ENCODE measurements at regions not wholly inside any gene's neighbourhood (a gene's known extent, or its start where the extent isn't known, plus 50 kb on each side); places are given as distances from the start of the nearest gene placed in this dataset.

DNA sequence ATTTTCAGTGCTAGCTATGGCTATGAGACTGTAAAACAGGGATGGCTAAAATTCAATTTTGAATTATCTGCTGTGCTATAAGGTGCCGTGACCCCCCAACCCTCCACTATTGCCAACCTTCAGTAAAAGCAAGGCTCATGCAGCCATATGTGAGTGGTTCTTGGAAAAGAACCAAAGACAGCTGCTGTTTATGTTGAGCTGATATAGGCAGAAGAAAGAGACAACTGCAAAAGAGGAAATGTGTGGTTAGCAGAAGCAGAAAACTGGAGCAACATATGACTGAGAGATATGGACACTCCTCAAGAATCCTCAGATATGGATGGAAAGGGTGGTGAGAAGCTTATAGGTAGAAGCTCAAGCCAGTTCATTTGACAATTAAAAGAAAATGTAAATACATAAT lies 200.3 kb downstream of the TLE1 start:
- Histone ChIP-seq H3K27ac (no peak overlapping the region), H3K4me1 (replicated peaks in 1 of 2) (no peaks in the 10 kb centered on the region), H3K9me3 (replicated peaks in 1 of 3) (no peaks in the 10 kb centered on the region), H3K4me3 (no peak overlapping the region), H3K27me3 (no peaks in the 10 kb centered on the region), H3K36me3 (replicated peaks in 1 of 2) (no peaks in the 10 kb centered on the region)
- no peak for DNase-seq
- TF ChIP-seq POLR2A (IDR thresholded peaks at IDR 0.05): no peak
- TF ChIP-seq, protein P1, sequence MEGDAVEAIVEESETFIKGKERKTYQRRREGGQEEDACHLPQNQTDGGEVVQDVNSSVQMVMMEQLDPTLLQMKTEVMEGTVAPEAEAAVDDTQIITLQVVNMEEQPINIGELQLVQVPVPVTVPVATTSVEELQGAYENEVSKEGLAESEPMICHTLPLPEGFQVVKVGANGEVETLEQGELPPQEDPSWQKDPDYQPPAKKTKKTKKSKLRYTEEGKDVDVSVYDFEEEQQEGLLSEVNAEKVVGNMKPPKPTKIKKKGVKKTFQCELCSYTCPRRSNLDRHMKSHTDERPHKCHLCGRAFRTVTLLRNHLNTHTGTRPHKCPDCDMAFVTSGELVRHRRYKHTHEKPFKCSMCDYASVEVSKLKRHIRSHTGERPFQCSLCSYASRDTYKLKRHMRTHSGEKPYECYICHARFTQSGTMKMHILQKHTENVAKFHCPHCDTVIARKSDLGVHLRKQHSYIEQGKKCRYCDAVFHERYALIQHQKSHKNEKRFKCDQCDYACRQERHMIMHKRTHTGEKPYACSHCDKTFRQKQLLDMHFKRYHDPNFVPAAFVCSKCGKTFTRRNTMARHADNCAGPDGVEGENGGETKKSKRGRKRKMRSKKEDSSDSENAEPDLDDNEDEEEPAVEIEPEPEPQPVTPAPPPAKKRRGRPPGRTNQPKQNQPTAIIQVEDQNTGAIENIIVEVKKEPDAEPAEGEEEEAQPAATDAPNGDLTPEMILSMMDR (IDR thresholded peaks at IDR 0.05): no peak
- intact Hi-C loops (cut with DNase I): no loop called here
- WGBS, 4 donors: 79 to 94% (median 85%) methylated on average over 1 of the region's 1 CpG

DNA sequence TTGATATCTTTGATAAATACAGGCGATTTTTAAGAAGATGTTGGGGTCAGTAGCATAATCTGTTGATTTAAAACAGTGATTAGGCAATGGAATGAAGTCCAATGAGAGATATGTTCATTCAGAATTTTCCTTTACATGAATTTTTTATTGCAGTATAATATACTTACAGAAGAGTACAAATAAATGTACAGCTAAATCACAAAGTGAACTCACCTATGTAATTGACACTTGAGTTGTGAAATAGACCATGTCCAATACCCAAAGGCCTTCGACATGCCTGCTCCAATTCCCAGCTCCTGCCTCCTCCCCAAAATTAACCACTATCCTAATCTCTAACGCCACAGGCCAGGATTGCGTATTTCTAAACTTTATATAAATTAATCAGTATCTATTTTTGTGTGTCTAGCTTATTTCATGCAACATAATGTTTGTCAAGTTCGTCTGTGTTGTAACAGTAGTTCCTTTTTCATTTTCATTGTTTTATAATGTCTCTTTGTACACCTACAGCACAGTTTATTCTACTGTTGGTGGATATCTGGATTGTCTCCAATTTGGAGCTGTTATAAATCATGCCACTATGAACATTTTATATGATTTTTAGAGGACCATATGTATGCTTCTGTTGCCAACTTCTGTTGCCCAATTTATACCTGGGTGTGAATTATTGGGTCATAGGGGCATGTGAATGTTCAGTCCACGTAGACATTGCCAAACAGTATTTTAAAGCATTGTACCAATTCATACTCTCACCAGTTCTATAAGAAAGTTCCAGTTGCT lies 208.3 kb downstream of the TLE1 start:
- Histone ChIP-seq H3K36me3 (replicated peaks in 1 of 2) (no peaks in the 10 kb centered on the region), H3K4me1 (replicated peaks in 1 of 2) (no peaks in the 10 kb centered on the region), H3K9me3 (replicated peaks in 1 of 3) (no peaks in the 10 kb centered on the region), H3K27ac (no peak overlapping the region), H3K27me3 (no peaks in the 10 kb centered on the region), H3K4me3 (no peak overlapping the region)
- TF ChIP-seq, protein P1 (IDR thresholded peaks at IDR 0.05): no peak
- WGBS, 4 donors: 78 to 89% (median 82%) methylated on average over 6 of the region's 6 CpGs
- DNase-seq: no peak
- intact Hi-C loops (cut with DNase I): no loop called here

DNA sequence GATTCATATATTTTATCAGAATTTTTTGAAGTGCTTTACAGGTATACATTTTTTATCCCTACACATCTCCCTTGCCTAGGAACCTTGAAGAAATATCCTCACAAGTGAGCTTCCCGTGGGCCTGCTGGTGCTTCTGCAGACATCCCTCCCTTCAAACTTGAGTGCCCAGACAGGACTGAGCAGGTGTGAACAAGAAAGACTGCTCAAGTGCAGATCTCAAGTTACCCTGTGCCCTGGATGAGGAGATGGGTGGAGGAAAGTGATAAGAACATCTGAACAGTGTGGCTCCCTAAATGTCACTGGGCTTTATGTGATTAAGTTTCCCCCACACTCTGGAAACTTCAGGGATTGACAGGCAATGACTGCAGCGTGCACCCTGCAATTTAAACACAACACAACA lies 209.8 kb downstream of the TLE1 start:
- no peaks in the 10 kb centered on the region for H3K36me3 ChIP-seq (replicated peaks in 1 of 2)
- no peaks in the 10 kb centered on the region for H3K27me3 ChIP-seq
- no peak overlapping the region for H3K27ac ChIP-seq
- no peak for DNase-seq
- intact Hi-C loops (cut with DNase I): no loop called here
- H3K4me1 ChIP-seq (replicated peaks in 1 of 2): no peaks in the 10 kb centered on the region
- no peak for TF ChIP-seq POLR2A (IDR thresholded peaks at IDR 0.05)
- TF ChIP-seq, protein P1 (IDR thresholded peaks at IDR 0.05): no peak
- H3K9me3 ChIP-seq (replicated peaks in 1 of 3): no peaks in the 10 kb centered on the region
- WGBS, 4 donors: 86 to 100% (median 92%) methylated on average over 2 of the region's 2 CpGs
- H3K4me3 ChIP-seq: no peak overlapping the region

DNA sequence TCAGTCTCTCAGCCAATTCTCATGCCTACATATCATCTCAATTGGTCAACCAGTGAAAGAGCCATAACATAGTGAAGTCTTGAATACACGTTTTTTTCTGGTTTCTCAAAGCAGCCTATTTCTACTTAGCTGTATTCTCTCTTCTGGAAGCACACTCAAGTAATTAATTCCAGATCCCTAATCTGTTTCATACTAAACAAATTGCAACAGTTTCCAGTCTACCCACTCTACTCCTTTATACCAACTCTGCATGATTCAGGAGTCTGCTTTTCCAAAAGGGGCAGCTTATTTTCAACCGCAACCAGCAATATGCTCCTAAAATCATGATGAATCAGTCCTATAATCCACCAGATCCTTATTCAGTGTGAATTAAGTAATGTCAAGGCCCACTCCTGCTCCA lies 211.7 kb downstream of the TLE1 start:
- Histone ChIP-seq H3K27ac (no peak overlapping the region), H3K9me3 (replicated peaks in 1 of 3) (no peaks in the 10 kb centered on the region), H3K36me3 (replicated peaks in 1 of 2) (no peaks in the 10 kb centered on the region), H3K4me1 (replicated peaks in 1 of 2) (no peaks in the 10 kb centered on the region), H3K4me3 (no peak overlapping the region), H3K27me3 (no peaks in the 10 kb centered on the region)
- intact Hi-C loops (cut with DNase I): no loop called here
- no peak for DNase-seq
- WGBS, 4 donors: 68 to 80% (median 73%) methylated on average over 2 of the region's 2 CpGs
- TF ChIP-seq, protein P1 (IDR thresholded peaks at IDR 0.05): no peak
- TF ChIP-seq POLR2A (IDR thresholded peaks at IDR 0.05): no peak

All from adrenal gland (tissue), 9 donors.